Gastrocnemius medialis (tissue), 4 donors: ENCODE measurements at regions not wholly inside any gene's neighbourhood (a gene's known extent, or its start where the extent isn't known, plus 50 kb on each side); places are given as distances from the start of the nearest gene placed in this dataset.

Source experiments
- POLR2A ChIP-seq, 2 donors: fragments of 450-650 bp; IDR thresholded peaks; one replicate each; pipeline ENCODE4 v1.6.1; 2017; ENCODE audit warnings: antibody characterized with exemption in 2 of 2, mild to moderate bottlenecking in 2 of 2, moderate library complexity in 2 of 2
- TF ChIP-seq, protein P1 (sequence below), 5 experiments: fragments of 450-650 bp in 3 of 5; fragments of 200-600 bp in 2 of 5; sonication (generic) in 2 of 5; IDR thresholded peaks in 4 of 5; conservative IDR thresholded peaks in 1 of 5; 1 replicate in 4 of 5; 2 replicates in 1 of 5; pipeline ENCODE4 v1.5.1; 2016 to 2019; ENCODE audit warnings: antibody characterized with exemption in 5 of 5, mild to moderate bottlenecking in 3 of 5, moderate library complexity in 3 of 5

DNA sequence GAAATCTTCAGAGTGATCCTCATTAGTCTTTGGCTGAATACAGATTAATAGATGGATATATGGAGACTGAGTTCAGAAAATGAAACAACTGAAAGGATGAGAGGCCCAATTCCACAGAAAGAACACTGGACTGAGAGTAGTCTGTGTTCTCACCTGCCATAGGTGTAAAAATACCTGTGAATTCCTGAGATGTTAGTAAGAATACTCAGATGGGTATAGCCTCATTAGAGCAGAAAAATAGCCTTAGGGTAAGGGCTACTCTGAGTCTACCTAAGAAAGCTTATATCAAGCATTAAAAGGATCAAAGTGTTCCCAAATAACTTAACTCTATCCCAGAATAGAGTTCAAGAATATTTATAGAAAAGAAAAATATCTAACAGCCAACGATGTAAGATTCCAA is 1510.3 kb upstream of the SEL1L start:
- TF ChIP-seq, protein P1, sequence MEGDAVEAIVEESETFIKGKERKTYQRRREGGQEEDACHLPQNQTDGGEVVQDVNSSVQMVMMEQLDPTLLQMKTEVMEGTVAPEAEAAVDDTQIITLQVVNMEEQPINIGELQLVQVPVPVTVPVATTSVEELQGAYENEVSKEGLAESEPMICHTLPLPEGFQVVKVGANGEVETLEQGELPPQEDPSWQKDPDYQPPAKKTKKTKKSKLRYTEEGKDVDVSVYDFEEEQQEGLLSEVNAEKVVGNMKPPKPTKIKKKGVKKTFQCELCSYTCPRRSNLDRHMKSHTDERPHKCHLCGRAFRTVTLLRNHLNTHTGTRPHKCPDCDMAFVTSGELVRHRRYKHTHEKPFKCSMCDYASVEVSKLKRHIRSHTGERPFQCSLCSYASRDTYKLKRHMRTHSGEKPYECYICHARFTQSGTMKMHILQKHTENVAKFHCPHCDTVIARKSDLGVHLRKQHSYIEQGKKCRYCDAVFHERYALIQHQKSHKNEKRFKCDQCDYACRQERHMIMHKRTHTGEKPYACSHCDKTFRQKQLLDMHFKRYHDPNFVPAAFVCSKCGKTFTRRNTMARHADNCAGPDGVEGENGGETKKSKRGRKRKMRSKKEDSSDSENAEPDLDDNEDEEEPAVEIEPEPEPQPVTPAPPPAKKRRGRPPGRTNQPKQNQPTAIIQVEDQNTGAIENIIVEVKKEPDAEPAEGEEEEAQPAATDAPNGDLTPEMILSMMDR (IDR thresholded peaks at IDR 0.05 in 4 of 5, conservative IDR thresholded peaks at IDR 0.05 in 1 of 5): no peak
- no peak for TF ChIP-seq POLR2A (IDR thresholded peaks at IDR 0.05)
